ENCODE measurements at regions not wholly inside any gene's neighbourhood (a gene's known extent, or its start where the extent isn't known, plus 50 kb on each side); places are given as distances from the start of the nearest gene placed in this dataset.

DNA sequence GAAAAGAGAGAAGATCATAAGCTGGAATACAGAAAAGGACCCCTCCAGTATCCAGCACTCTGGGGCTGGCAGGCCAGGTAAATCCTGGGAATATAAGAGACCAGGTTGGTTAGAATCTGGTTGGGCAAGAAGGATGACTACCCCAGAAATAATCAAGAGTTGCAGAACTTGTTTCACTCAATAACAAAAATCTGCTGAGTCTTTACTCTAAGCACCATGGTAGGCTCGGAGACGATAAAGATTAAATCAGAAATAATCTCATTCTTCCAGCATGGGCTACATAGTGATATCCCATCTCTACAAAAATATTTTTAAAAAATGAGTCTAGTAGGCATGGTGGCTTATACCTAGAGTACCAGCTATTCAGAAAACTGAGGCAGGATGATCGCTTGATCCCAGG lies 138.0 kb upstream of the KCNJ16 start:
- TF ChIP-seq, protein P1, sequence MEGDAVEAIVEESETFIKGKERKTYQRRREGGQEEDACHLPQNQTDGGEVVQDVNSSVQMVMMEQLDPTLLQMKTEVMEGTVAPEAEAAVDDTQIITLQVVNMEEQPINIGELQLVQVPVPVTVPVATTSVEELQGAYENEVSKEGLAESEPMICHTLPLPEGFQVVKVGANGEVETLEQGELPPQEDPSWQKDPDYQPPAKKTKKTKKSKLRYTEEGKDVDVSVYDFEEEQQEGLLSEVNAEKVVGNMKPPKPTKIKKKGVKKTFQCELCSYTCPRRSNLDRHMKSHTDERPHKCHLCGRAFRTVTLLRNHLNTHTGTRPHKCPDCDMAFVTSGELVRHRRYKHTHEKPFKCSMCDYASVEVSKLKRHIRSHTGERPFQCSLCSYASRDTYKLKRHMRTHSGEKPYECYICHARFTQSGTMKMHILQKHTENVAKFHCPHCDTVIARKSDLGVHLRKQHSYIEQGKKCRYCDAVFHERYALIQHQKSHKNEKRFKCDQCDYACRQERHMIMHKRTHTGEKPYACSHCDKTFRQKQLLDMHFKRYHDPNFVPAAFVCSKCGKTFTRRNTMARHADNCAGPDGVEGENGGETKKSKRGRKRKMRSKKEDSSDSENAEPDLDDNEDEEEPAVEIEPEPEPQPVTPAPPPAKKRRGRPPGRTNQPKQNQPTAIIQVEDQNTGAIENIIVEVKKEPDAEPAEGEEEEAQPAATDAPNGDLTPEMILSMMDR (IDR thresholded peaks at IDR 0.05): no peak
- no peak for TF ChIP-seq POLR2AphosphoS5 (IDR thresholded peaks at IDR 0.05; ENCODE audit: low read depth, low read length)

Data from SK-N-SH (cell line).